K562 (cell line): ENCODE measurements at regions not wholly inside any gene's neighbourhood (a gene's known extent, or its start where the extent isn't known, plus 50 kb on each side); places are given as distances from the start of the nearest gene placed in this dataset.

Source experiments
- ATAC-seq: fragments of 200-7000 bp; cut with Tn5 transposase; 3 replicates; pipeline ENCODE4 v1.9.1; 2020; ENCODE audit warnings: moderate library complexity
- BruUV-seq: library from RNA; stranded (reverse); fragments of 400-500 nt; replicated peaks from 2 replicates; lab custom pipeline; 2021; lab: Mats Ljungman, UMichigan
- CTCF ChIA-PET: fragments of 300-600 bp; formaldehyde crosslinking; extraction: SDS; loops from one replicate; lab custom pipeline; 2021; ENCODE audit warnings: low intra/inter-chr PET ratio; lab: Yijun Ruan, JAX
- POLR2A ChIA-PET: fragments of 300-600, 350-650 bp; sonication (Branson Sonifier 250); formaldehyde crosslinking; extraction: SDS; loops from one replicate; lab custom pipeline; 2021; ENCODE audit warnings: antibody characterized with exemption, inconsistent platforms; lab: Yijun Ruan, JAX
- DNase-seq, 4 experiments: peaks; one replicate each; pipeline versions ENCODE4 v3.0.0 to v3.0.0-alpha.2; 2011 to 2018; ENCODE audit warnings: low spot score in 3 of 4, mixed read lengths in 3 of 4; ENCODE audit errors: extremely low read depth in 1 of 4
- FAIRE-seq: peaks from 2 replicates; lab custom pipeline; 2011; peaks lifted over from hg19 to GRCh38; lab: Jason Lieb, UNC
- H2AFZ ChIP-seq: 2 replicates; pipeline ENCODE4 v1.6.0; 2011; ENCODE audit warnings: low read depth, low read length, control low read depth, inconsistent platforms
- H3K27ac ChIP-seq: fragments of 200-600 bp; 3 replicates; pipeline ENCODE4 v1.8.0; 2011; ENCODE audit warnings: low read depth, mild to moderate bottlenecking, control low read depth, inconsistent platforms, low read length, moderate library complexity, mixed read lengths; ENCODE audit errors: extremely low read depth
- H3K27me3 ChIP-seq, 2 experiments: fragments of 300-600 bp in 1 of 2; 2 replicates in 1 of 2; 3 replicates in 1 of 2; pipeline versions ENCODE4 v1.6.0 to v1.8.0; 2011; ENCODE audit warnings: inconsistent platforms in 2 of 2, low read length in 2 of 2, mild to moderate bottlenecking in 1 of 2, mixed read lengths in 1 of 2, moderate library complexity in 1 of 2; ENCODE audit not compliant: control insufficient read depth in 2 of 2, insufficient read depth in 2 of 2
- H3K36me3 ChIP-seq: fragments of 300-600 bp; 3 replicates; pipeline ENCODE4 v1.8.0; 2011; ENCODE audit warnings: mild to moderate bottlenecking, low read length, inconsistent platforms; ENCODE audit not compliant: control insufficient read depth, insufficient read depth
- H3K4me1 ChIP-seq, 2 experiments: fragments of 200-600 bp in 1 of 2; replicated peaks in 1 of 2; 2 replicates in 1 of 2; 3 replicates in 1 of 2; pipeline versions ENCODE4 v1.5.1 to v1.8.0; 2011; ENCODE audit warnings: inconsistent platforms in 2 of 2, low read length in 2 of 2, mild to moderate bottlenecking in 1 of 2, mixed read lengths in 1 of 2, moderate library complexity in 1 of 2; ENCODE audit not compliant: control insufficient read depth in 2 of 2, insufficient read depth in 2 of 2
- H3K4me2 ChIP-seq: 2 replicates; pipeline ENCODE4 v1.6.1; 2011; ENCODE audit warnings: low read length, control low read depth, inconsistent platforms, mixed read lengths; ENCODE audit not compliant: insufficient read depth
- H3K4me3 ChIP-seq: fragments of 200-600 bp; sonication (generic), shearing (Covaris generic); 2 replicates; pipeline ENCODE4 v1.5.1; 2016; ENCODE audit warnings: control low read depth, inconsistent platforms
- H3K79me2 ChIP-seq: fragments of 200-600 bp; 3 replicates; pipeline ENCODE4 v1.8.0; 2011; ENCODE audit warnings: low read length, inconsistent platforms; ENCODE audit not compliant: control insufficient read depth, insufficient read depth
- H3K9ac ChIP-seq, 2 experiments: 2 replicates each; pipeline versions ENCODE4 v1.6.0 to v1.6.1; 2011; ENCODE audit warnings: low read depth in 2 of 2, low read length in 2 of 2, control low read depth in 1 of 2, inconsistent platforms in 1 of 2, mild to moderate bottlenecking in 1 of 2, mixed read lengths in 1 of 2; ENCODE audit not compliant: insufficient read depth in 1 of 2
- H3K9me1 ChIP-seq: one replicate; pipeline ENCODE4 v1.6.0; 2011; ENCODE audit warnings: inconsistent platforms, mild to moderate bottlenecking, low read length, moderate library complexity; ENCODE audit not compliant: control insufficient read depth, insufficient read depth
- H3K9me3 ChIP-seq: replicated peaks from 2 replicates; pipeline ENCODE4 v1.5.1; 2011; ENCODE audit warnings: low read depth, low read length, inconsistent platforms; ENCODE audit not compliant: control insufficient read depth, insufficient read depth
- H4K20me1 ChIP-seq: replicated peaks from 2 replicates; pipeline ENCODE4 v1.6.1; 2011; ENCODE audit warnings: low read length, inconsistent platforms, mixed read lengths; ENCODE audit not compliant: control insufficient read depth, insufficient read depth
- ATF7 ChIP-seq: fragments of 450-650 bp; IDR thresholded peaks from 2 replicates; pipeline ENCODE4 v1.7.1; 2014; ENCODE audit warnings: mild to moderate bottlenecking, moderate library complexity
- FOXK1 ChIP-seq: sonication (generic); formaldehyde crosslinking; IDR thresholded peaks from 2 replicates; pipeline ENCODE4 v1.8.0; 2022; ENCODE audit warnings: missing genetic modification reagents, mild to moderate bottlenecking, borderline replicate concordance
- SMARCE1 ChIP-seq: fragments of 450-650 bp; IDR thresholded peaks from 2 replicates; pipeline ENCODE4 v1.7.1; 2016; ENCODE audit warnings: mild to moderate bottlenecking
- STAG1 ChIP-seq: sonication (generic); formaldehyde crosslinking; IDR thresholded peaks from 2 replicates; pipeline ENCODE4 v1.5.0; 2020; ENCODE audit warnings: missing genetic modification reagents, borderline replicate concordance
- ZNF165 ChIP-seq: fragments of 250-450 bp; sonication (Bioruptor Pico); IDR thresholded peaks from 2 replicates; pipeline ENCODE4 v1.4.0; 2020; ENCODE audit warnings: borderline replicate concordance
- WGBS: fragments of 100-300 bp; shearing (Covaris generic); methylation state at CpG from one replicate; pipeline ENCODE4 v1.1.6; 2016; ENCODE audit warnings: low coverage, mixed read lengths; ENCODE audit not compliant: insufficient coverage; ENCODE audit errors: missing lambda C conversion rate; 5-methylcytosine and 5-hydroxymethylcytosine counted together
- in situ Hi-C: fragments of 300-500 bp; cut with MboI; formaldehyde crosslinking; loops from 4 replicates; pipeline ENCODE4 v1.15.0; 2018; ENCODE audit warnings: inconsistent platforms, mixed read lengths
- intact Hi-C: fragments of 100-400 bp; cut with micrococcal nuclease; formaldehyde crosslinking; loops from 2 replicates; pipeline ENCODE4 v1.14.2; 2022
- TF ChIP-seq, protein P1 (sequence below): fragments of 450-650 bp; formaldehyde crosslinking; IDR thresholded peaks from 2 replicates; pipeline ENCODE4 v1.4.0; 2020; ENCODE audit warnings: mild to moderate bottlenecking, moderate library complexity

DNA sequence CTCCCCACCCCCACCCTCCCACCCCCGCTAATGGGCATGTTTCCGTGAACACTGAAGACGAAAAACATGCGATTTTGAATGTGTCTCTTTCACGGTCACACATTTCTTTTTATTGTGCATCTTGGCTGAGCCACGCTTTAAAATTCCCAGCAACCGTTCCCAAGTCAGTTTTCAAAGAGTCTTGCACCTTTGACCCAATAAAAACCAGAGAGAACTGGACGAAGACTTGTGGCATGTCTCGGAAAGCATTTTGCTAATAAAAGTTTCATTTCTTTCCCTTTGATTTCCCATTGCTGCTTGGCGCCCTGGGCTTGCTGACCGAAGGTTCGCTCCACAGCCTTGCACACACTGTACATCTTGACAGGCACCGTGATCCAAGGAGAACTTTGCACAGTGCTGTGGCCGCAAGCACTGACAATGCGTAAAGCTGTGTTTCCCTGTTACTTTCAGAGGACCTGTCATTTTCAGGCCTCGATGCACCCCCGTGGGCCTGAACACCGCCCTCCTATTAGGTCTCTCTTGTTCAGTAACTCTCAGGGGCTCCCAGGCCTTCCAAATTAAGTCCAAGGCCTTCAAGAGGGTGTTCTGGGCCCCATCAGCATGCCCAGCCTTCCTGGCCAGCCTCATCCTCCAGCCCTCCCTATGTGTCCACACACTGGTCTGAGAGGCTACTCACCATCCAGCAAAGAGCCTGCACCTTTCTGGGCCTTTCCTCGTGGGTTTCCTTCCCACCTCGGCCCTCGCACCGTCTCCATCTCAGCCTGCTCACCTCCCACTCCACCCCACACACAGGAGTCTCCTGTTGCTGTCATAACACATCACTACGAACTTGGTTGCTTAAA, 63.4 kb upstream of the DIO3 start:
- H3K4me3 ChIP-seq = no peak overlapping the region
- DNase-seq = no peak
- ChIA-PET CTCF (no interaction called here), POLR2A (interaction anchor here (0.6 kb wide), 1 partner anchor 79 kb away, joined by 3 read pairs; no protein-coding TSS in a partner anchor)
- intact Hi-C loops (no loop called here), in situ Hi-C loops (no loop called here)
- no peak for FAIRE-seq
- no peaks in the 10 kb centered on the region for H4K20me1 ChIP-seq
- H3K36me3 ChIP-seq = no peaks in the 10 kb centered on the region
- H3K9me1 ChIP-seq = no peaks in the 10 kb centered on the region
- H3K4me1 ChIP-seq = no peaks in the 10 kb centered on the region; a peak in 1 of 5 replicates
- TF ChIP-seq FOXK1 (CRISPR knock-in tag) (no peak), ZNF165 (CRISPR knock-in tag) (no peak), SMARCE1 (no peak), STAG1 (no peak), ATF7 (no peak)
- TF ChIP-seq, protein P1, sequence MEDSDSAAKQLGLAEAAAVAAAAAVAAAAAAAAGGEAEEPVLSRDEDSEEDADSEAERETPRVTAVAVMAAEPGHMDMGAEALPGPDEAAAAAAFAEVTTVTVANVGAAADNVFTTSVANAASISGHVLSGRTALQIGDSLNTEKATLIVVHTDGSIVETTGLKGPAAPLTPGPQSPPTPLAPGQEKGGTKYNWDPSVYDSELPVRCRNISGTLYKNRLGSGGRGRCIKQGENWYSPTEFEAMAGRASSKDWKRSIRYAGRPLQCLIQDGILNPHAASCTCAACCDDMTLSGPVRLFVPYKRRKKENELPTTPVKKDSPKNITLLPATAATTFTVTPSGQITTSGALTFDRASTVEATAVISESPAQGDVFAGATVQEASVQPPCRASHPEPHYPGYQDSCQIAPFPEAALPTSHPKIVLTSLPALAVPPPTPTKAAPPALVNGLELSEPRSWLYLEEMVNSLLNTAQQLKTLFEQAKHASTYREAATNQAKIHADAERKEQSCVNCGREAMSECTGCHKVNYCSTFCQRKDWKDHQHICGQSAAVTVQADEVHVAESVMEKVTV (CRISPR knock-in tag) = no peak
- no peak for ATAC-seq
- no peak overlapping the region for H3K4me2 ChIP-seq
- H3K9ac ChIP-seq = no peak overlapping the region
- no peaks in the 10 kb centered on the region for H3K79me2 ChIP-seq
- no peak overlapping the region for H3K27ac ChIP-seq
- WGBS = 5% methylated on average over 22 of the region's 23 CpGs
- BruUV-seq = no TSS peak
- H3K27me3 ChIP-seq = peaks cover 3 to 70% of the 10 kb centered on the region in 2 experiments; a peak in 4 of 5 replicates
- no peak overlapping the region for H2AFZ ChIP-seq
- no peaks in the 10 kb centered on the region for H3K9me3 ChIP-seq
